ENCODE measurements at regions not wholly inside any gene's neighbourhood (a gene's known extent, or its start where the extent isn't known, plus 50 kb on each side); places are given as distances from the start of the nearest gene placed in this dataset.
A peak's percentile ranks its signal among the peaks of the same experiment; 100 is the strongest.

DNA sequence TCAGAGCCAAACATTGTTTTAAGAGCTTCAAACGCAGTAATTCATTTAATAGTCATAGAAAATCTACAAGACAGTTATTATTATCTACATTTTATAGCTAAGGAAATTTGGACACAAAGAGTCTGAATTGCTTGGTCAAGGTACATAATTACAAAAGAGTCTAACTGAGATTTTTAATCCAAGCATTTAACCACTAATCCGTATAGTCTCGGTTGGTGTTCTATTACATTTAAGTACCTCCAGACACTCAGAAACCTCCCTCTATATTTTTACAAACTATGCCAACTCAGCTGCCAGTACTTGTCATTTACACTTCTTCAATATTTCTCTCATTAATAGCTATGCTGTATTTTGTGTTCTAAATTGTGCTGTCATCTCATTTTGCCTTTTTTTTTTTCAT lies 240.2 kb upstream of the PLSCR5 start:
- DNase-seq (no peak), ATAC-seq (no peak)
- no peaks in the 10 kb centered on the region for H3K36me3 ChIP-seq
- no peak overlapping the region for H3K27ac ChIP-seq
- intact Hi-C loops (cut with DNase I), result no loop called here
- no peaks in the 10 kb centered on the region for H3K9me3 ChIP-seq
- TF ChIP-seq, protein P1, sequence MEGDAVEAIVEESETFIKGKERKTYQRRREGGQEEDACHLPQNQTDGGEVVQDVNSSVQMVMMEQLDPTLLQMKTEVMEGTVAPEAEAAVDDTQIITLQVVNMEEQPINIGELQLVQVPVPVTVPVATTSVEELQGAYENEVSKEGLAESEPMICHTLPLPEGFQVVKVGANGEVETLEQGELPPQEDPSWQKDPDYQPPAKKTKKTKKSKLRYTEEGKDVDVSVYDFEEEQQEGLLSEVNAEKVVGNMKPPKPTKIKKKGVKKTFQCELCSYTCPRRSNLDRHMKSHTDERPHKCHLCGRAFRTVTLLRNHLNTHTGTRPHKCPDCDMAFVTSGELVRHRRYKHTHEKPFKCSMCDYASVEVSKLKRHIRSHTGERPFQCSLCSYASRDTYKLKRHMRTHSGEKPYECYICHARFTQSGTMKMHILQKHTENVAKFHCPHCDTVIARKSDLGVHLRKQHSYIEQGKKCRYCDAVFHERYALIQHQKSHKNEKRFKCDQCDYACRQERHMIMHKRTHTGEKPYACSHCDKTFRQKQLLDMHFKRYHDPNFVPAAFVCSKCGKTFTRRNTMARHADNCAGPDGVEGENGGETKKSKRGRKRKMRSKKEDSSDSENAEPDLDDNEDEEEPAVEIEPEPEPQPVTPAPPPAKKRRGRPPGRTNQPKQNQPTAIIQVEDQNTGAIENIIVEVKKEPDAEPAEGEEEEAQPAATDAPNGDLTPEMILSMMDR (IDR thresholded peaks at IDR 0.05), result no peak
- no peak overlapping the region for H3K4me3 ChIP-seq
- H3K4me1 ChIP-seq, result no peaks in the 10 kb centered on the region
- H3K27me3 ChIP-seq (ENCODE audit: low read depth), result no peaks in the 10 kb centered on the region

DNA sequence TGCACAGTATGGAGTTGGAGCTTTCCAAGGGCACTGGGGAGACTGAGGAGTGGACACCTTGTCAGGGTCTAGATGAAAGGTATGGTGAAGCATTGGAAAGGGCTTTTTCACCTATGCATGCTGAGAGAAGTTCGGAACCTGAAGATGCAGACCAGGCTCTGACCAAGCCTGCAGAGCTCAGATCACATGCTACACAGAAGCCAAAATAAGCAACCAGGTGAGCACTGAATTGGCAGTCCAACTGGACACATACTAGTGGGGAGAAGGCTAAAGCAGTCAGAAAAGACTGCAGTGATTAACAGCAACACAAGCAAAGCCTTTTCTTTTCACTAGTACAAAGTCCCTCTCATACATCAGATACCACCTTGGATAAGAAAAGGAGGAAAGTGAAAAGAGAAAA lies 238.3 kb upstream of the PLSCR5 start:
- H3K36me3 ChIP-seq, result no peaks in the 10 kb centered on the region
- H3K4me3 ChIP-seq, result no peak overlapping the region
- TF ChIP-seq, protein P1 (IDR thresholded peaks at IDR 0.05), result no peak
- H3K9me3 ChIP-seq, result no peaks in the 10 kb centered on the region
- DNase-seq, result no peak
- ATAC-seq, result no peak
- no peaks in the 10 kb centered on the region for H3K27me3 ChIP-seq (ENCODE audit: low read depth)
- no peak overlapping the region for H3K27ac ChIP-seq
- no peaks in the 10 kb centered on the region for H3K4me1 ChIP-seq
- intact Hi-C loops (cut with DNase I), result no loop called here

DNA sequence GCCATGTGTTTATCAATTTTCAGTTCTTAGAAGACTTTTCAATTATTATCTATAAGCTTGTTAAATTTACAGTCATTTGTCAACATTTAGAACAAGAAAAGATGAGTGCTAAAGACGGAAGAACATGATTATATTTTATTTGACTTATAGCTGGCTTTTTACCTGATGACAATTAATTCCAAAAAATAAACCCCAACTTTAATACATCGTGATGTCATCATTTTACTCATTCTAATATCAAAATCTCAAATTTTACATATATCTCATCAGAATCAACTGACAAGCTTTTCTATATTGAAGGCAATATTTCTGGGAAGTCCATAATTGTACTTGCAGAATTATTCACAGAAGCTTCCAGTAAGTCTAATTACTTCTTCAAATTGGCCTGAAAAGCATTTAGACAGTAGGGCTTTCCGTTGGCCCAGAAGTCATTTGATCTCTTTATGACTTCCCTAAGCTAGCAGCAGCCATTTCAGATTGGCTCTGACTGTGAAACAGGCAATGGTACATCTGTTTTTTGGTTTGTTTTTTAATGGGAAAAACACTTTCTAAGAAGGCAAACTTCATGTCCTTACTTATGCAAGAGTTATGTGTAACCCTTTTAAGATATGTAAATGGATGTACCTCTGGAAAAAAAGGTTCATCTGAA lies 234.7 kb upstream of the PLSCR5 start:
- no peaks in the 10 kb centered on the region for H3K36me3 ChIP-seq
- no peaks in the 10 kb centered on the region for H3K4me1 ChIP-seq
- H3K27ac ChIP-seq, result no peak overlapping the region
- TF ChIP-seq, protein P1 (IDR thresholded peaks at IDR 0.05), result no peak
- DNase-seq, result no peak
- intact Hi-C loops (cut with DNase I), result no loop called here
- no peak for ATAC-seq
- no peak overlapping the region for H3K4me3 ChIP-seq
- H3K27me3 ChIP-seq (ENCODE audit: low read depth), result no peaks in the 10 kb centered on the region
- no peaks in the 10 kb centered on the region for H3K9me3 ChIP-seq

DNA sequence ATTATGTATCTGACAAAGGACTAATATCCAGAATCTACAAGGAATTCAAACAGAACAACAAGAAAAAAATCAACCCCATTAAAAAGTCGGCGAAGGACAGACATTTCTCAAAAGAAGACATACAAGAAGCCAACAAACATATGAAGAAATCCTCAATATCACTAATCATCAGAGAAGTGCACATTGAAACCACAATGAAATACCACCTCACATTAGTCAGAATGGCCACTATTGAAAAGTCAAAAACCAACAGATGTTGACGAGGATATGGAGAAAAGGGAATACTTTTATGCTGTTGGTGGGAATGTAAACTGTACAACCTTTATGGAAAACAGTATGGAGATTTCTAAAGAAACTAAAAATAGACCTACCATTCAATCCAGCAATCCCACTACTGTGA lies 233.1 kb upstream of the PLSCR5 start:
- Histone ChIP-seq H3K36me3 (no peaks in the 10 kb centered on the region), H3K27ac (no peak overlapping the region), H3K27me3 (ENCODE audit: low read depth) (no peaks in the 10 kb centered on the region), H3K9me3 (no peaks in the 10 kb centered on the region), H3K4me3 (no peak overlapping the region), H3K4me1 (no peaks in the 10 kb centered on the region)
- TF ChIP-seq, protein P1 (IDR thresholded peaks at IDR 0.05), result no peak
- ATAC-seq (no peak), DNase-seq (no peak)
- intact Hi-C loops (cut with DNase I), result no loop called here

DNA sequence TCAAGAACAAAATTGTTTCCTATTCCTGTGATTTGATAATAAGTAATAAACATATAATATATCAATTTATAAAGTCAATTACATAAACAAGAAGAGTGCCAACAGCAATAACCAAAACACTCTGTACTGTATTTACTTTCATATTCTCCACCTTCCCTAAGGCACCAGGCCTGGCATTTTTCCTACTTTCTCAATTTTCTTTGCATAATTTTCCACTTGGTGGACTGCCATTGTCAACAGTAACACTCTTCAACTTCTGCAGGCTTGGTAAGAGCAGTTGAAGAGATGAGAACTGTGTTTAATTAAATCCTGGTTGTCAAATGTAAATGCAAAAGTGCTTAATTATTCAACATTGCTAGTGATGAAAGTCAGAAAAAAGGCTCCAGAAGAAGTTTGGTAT lies 229.8 kb upstream of the PLSCR5 start:
- TF ChIP-seq, protein P1 (IDR thresholded peaks at IDR 0.05), result no peak

More for the DNA sequence above, 229.8 kb upstream of the PLSCR5 start:
- Histone ChIP-seq H3K27ac (no peak overlapping the region), H3K27me3 (ENCODE audit: low read depth) (no peaks in the 10 kb centered on the region), H3K9me3 (no peaks in the 10 kb centered on the region), H3K4me1 (no peaks in the 10 kb centered on the region), H3K4me3 (no peak overlapping the region), H3K36me3 (no peaks in the 10 kb centered on the region)
- ATAC-seq, result peak; percentile 52 to 69
- no peak for DNase-seq
- intact Hi-C loops (cut with DNase I), result no loop called here

Data from lower lobe of right lung (tissue), 2 donors.